Chondrocyte (in vitro differentiated cells): ENCODE measurements at regions not wholly inside any gene's neighbourhood (a gene's known extent, or its start where the extent isn't known, plus 50 kb on each side); places are given as distances from the start of the nearest gene placed in this dataset.

Experiments
- DNase-seq: peaks from one replicate; pipeline ENCODE4 v3.0.0; 2021; ENCODE audit warnings: mixed read lengths, low spot score
- H3K27ac Mint-ChIP-seq: one replicate; pipeline ENCODE4 v1.8.0; 2021; ENCODE audit warnings: mild to moderate bottlenecking, moderate library complexity, mixed read lengths; ENCODE audit not compliant: unreplicated experiment
- H3K27me3 Mint-ChIP-seq: 2 replicates; pipeline ENCODE4 v1.8.0; 2021; ENCODE audit warnings: low read depth, mixed read lengths
- H3K36me3 Mint-ChIP-seq: 2 replicates; pipeline ENCODE4 v1.8.0; 2021; ENCODE audit warnings: low read depth, mixed read lengths
- H3K4me1 Mint-ChIP-seq: 2 replicates; pipeline ENCODE4 v1.8.0; 2021; ENCODE audit warnings: low read depth, mild to moderate bottlenecking, mixed read lengths
- H3K4me3 Mint-ChIP-seq: one replicate; pipeline ENCODE4 v1.8.0; 2021; ENCODE audit warnings: mild to moderate bottlenecking, moderate library complexity, mixed read lengths; ENCODE audit not compliant: unreplicated experiment
- H3K9me3 Mint-ChIP-seq: 2 replicates; pipeline ENCODE4 v1.8.0; 2021; ENCODE audit warnings: low read depth, mixed read lengths
- TF ChIP-seq, protein P1 (sequence below): fragments of 200-600 bp; sonication (generic); IDR thresholded peaks from 2 replicates; pipeline ENCODE4 v1.5.0; 2021; ENCODE audit warnings: antibody characterized with exemption, mild to moderate bottlenecking, moderate library complexity

- Mint-ChIP-seq H3K27me3 (no peaks in the 10 kb centered on the region), H3K36me3 (no peaks in the 10 kb centered on the region), H3K4me3 (no peak overlapping the region), H3K27ac (no peak overlapping the region), H3K4me1 (no peaks in the 10 kb centered on the region), H3K9me3 (peaks cover 10% of the 10 kb centered on the region)
- TF ChIP-seq, protein P1, sequence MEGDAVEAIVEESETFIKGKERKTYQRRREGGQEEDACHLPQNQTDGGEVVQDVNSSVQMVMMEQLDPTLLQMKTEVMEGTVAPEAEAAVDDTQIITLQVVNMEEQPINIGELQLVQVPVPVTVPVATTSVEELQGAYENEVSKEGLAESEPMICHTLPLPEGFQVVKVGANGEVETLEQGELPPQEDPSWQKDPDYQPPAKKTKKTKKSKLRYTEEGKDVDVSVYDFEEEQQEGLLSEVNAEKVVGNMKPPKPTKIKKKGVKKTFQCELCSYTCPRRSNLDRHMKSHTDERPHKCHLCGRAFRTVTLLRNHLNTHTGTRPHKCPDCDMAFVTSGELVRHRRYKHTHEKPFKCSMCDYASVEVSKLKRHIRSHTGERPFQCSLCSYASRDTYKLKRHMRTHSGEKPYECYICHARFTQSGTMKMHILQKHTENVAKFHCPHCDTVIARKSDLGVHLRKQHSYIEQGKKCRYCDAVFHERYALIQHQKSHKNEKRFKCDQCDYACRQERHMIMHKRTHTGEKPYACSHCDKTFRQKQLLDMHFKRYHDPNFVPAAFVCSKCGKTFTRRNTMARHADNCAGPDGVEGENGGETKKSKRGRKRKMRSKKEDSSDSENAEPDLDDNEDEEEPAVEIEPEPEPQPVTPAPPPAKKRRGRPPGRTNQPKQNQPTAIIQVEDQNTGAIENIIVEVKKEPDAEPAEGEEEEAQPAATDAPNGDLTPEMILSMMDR = no peak
- DNase-seq = no peak
Observed at GRCh38 chr4:188904617-188905016, 765.4 kb downstream of the TRIML1 start.

- Mint-ChIP-seq H3K36me3 (no peaks in the 10 kb centered on the region), H3K27me3 (no peaks in the 10 kb centered on the region), H3K27ac (no peak overlapping the region), H3K4me3 (no peak overlapping the region), H3K4me1 (no peaks in the 10 kb centered on the region), H3K9me3 (peaks cover 4% of the 10 kb centered on the region)
- TF ChIP-seq, protein P1 = no peak
- no peak for DNase-seq
Observed at GRCh38 chr4:188905248-188905647, 766.0 kb downstream of the TRIML1 start.

DNA sequence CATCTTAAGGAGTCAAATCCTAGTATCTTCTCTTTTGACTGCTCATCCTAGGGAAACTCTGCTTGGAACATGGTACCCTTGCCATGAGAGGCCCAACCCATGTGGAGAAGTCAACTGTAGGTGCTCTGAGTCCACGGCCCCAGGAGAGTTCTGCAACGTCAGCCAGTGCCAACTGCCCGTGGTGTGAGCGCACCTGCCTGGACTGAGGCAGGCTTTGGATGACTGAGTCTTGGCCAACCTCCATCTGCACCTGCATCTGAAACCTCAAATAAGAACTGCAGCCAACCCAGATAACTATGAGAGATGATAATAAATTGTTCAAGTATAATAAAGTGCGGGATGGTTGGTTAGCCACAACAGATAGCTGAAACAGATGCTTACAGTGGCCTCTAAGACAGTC is 772.0 kb downstream of the TRIML1 start:
- Mint-ChIP-seq H3K36me3 (peaks cover 5% of the 10 kb centered on the region), H3K4me1 (no peaks in the 10 kb centered on the region), H3K4me3 (no peak overlapping the region), H3K9me3 (peaks cover 14% of the 10 kb centered on the region), H3K27me3 (no peaks in the 10 kb centered on the region), H3K27ac (no peak overlapping the region)
- TF ChIP-seq, protein P1 = no peak
- DNase-seq = no peak

GRCh38 chr4:188911707-188912106 is 772.5 kb downstream of the TRIML1 start:
- no peak overlapping the region for H3K4me3 Mint-ChIP-seq
- no peak for DNase-seq
- no peak overlapping the region for H3K27ac Mint-ChIP-seq
- no peaks in the 10 kb centered on the region for H3K27me3 Mint-ChIP-seq
- TF ChIP-seq, protein P1 = no peak
- H3K4me1 Mint-ChIP-seq = no peaks in the 10 kb centered on the region
- H3K9me3 Mint-ChIP-seq = peaks cover 14% of the 10 kb centered on the region
- H3K36me3 Mint-ChIP-seq = peaks cover 5% of the 10 kb centered on the region

- TF ChIP-seq, protein P1 = no peak
- Mint-ChIP-seq H3K27ac (no peak overlapping the region), H3K36me3 (peaks cover 10% of the 10 kb centered on the region), H3K9me3 (peaks cover 29% of the 10 kb centered on the region), H3K4me3 (no peak overlapping the region), H3K4me1 (peaks cover 10% of the 10 kb centered on the region), H3K27me3 (no peaks in the 10 kb centered on the region)
- DNase-seq = no peak
Observed at GRCh38 chr4:188915175-188915574, 775.9 kb downstream of the TRIML1 start.
